ENCODE measurements at regions not wholly inside any gene's neighbourhood (a gene's known extent, or its start where the extent isn't known, plus 50 kb on each side); places are given as distances from the start of the nearest gene placed in this dataset.

DNA sequence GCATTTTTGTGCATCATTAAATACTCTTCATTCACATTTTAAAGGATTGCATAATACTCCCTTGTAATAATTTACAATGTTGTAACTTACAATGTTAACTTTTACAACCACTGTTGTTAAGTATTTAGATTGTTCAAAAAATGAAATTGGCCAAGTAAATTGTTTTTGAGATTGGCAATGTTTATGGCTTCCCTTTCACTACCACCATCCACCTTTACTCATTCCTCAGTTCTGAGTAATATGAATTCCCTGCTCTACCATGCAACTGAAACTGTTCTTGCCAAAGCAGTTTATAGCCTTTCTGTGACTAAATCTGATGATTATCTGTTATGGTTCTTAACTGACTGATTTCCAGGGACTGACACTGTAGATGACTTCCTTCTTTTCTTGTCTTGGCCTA, 80.5 kb upstream of the TMEM106B start:
- no peaks in the 10 kb centered on the region for H3K4me1 ChIP-seq (replicated peaks in 1 of 2)
- intact Hi-C loops (cut with DNase I), result no loop called here
- H3K27me3 ChIP-seq, result no peaks in the 10 kb centered on the region
- H3K27ac ChIP-seq, result no peak overlapping the region
- no peaks in the 10 kb centered on the region for H3K9me3 ChIP-seq (replicated peaks in 1 of 3)
- H3K4me3 ChIP-seq, result no peak overlapping the region
- no peaks in the 10 kb centered on the region for H3K36me3 ChIP-seq (replicated peaks in 1 of 2)
- TF ChIP-seq, protein P1, sequence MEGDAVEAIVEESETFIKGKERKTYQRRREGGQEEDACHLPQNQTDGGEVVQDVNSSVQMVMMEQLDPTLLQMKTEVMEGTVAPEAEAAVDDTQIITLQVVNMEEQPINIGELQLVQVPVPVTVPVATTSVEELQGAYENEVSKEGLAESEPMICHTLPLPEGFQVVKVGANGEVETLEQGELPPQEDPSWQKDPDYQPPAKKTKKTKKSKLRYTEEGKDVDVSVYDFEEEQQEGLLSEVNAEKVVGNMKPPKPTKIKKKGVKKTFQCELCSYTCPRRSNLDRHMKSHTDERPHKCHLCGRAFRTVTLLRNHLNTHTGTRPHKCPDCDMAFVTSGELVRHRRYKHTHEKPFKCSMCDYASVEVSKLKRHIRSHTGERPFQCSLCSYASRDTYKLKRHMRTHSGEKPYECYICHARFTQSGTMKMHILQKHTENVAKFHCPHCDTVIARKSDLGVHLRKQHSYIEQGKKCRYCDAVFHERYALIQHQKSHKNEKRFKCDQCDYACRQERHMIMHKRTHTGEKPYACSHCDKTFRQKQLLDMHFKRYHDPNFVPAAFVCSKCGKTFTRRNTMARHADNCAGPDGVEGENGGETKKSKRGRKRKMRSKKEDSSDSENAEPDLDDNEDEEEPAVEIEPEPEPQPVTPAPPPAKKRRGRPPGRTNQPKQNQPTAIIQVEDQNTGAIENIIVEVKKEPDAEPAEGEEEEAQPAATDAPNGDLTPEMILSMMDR (IDR thresholded peaks at IDR 0.05), result no peak
- no peak for TF ChIP-seq POLR2A (IDR thresholded peaks at IDR 0.05)
- no peak for DNase-seq

DNA sequence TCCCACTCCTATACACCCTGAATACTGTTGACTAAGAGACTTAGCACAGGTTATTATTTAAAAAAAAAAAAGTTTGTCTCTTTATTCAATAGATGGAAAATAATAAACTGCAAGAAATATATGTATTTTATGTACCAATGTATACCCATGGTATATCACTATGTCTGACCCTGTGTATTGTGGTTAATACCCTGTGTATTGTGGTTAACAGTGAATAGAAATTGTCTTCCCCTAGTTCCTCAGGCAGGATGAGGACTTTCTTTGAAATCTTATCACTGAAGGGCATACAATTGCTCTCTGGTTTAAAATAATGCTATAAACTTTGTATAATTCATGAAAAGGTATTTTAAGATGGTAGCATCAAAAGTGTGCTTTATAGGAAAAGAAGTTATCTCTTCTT, 80.0 kb upstream of the TMEM106B start:
- no peaks in the 10 kb centered on the region for H3K4me1 ChIP-seq (replicated peaks in 1 of 2)
- DNase-seq, result no peak
- no peak overlapping the region for H3K27ac ChIP-seq
- H3K4me3 ChIP-seq, result no peak overlapping the region
- H3K36me3 ChIP-seq (replicated peaks in 1 of 2), result no peaks in the 10 kb centered on the region
- TF ChIP-seq, protein P1 (IDR thresholded peaks at IDR 0.05), result no peak
- TF ChIP-seq POLR2A (IDR thresholded peaks at IDR 0.05), result no peak
- H3K9me3 ChIP-seq (replicated peaks in 1 of 3), result no peaks in the 10 kb centered on the region
- intact Hi-C loops (cut with DNase I), result no loop called here
- no peaks in the 10 kb centered on the region for H3K27me3 ChIP-seq

DNA sequence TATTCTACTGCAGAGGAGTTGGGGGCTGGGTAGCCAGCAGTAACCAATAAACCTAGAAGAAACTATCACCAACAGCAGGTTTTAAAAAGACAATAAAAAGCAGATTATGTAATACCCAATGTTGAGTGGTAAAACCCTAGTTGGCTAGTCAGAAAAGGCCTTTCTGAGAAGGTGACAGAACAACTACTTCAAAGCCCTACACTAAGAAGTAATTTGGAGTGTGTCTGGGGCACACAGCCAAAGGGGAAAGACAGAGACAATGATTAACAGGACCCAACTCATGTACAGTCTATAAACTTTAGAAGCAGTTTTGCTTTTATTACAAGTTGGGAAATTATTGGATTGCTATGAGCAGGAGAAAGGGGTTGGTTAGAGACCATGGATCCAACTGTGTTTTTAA, 77.2 kb upstream of the TMEM106B start:
- intact Hi-C loops (cut with DNase I), result no loop called here
- Histone ChIP-seq H3K4me1 (replicated peaks in 1 of 2) (no peaks in the 10 kb centered on the region), H3K27me3 (no peaks in the 10 kb centered on the region), H3K4me3 (no peak overlapping the region), H3K36me3 (replicated peaks in 1 of 2) (no peaks in the 10 kb centered on the region), H3K9me3 (replicated peaks in 1 of 3) (no peaks in the 10 kb centered on the region), H3K27ac (no peak overlapping the region)
- TF ChIP-seq POLR2A (IDR thresholded peaks at IDR 0.05), result no peak
- TF ChIP-seq, protein P1 (IDR thresholded peaks at IDR 0.05), result no peak
- DNase-seq, result no peak

DNA sequence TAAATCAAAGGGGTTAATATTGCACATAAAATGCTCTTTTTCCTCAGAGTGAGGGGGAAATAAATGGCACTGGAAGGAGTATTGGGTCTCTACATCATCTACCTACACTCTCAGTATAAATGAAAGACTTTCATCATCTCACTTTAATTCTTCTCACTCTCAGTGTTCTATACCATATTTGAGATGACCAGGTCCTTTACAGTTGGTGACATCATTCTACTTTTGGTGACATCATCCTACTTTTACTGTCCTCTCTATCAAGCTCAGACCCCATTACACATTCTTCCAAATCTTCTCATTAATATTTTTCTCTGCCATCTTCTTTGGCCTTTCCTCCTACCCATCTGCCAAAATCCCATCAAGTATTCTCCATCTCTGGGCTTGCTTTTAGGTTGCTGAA, 74.6 kb upstream of the TMEM106B start:
- Histone ChIP-seq H3K27me3 (no peaks in the 10 kb centered on the region), H3K4me1 (replicated peaks in 1 of 2) (no peaks in the 10 kb centered on the region), H3K36me3 (replicated peaks in 1 of 2) (no peaks in the 10 kb centered on the region), H3K27ac (no peak overlapping the region), H3K9me3 (replicated peaks in 1 of 3) (no peaks in the 10 kb centered on the region), H3K4me3 (no peak overlapping the region)
- intact Hi-C loops (cut with DNase I), result no loop called here
- TF ChIP-seq, protein P1 (IDR thresholded peaks at IDR 0.05), result no peak
- TF ChIP-seq POLR2A (IDR thresholded peaks at IDR 0.05), result no peak
- DNase-seq, result no peak

DNA sequence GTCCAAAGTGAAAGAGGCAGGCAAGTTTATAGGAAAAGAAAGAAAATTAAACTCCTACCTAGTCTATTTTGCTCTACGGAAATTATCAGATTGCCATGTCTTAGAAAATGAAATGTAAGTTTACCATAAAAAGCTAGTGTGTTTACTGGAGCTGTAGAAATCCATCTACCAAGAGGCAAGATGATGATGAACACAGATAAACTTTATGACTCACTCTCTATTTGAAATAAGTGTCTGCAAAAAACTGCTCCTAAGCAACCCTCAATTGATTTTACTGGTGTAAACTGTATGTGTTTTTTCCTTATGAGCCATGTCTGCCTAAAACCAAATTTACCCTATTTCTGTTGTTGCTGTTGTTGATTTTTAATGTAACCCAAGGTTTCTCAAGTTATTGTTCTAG, 73.8 kb upstream of the TMEM106B start:
- Histone ChIP-seq H3K9me3 (replicated peaks in 1 of 3) (no peaks in the 10 kb centered on the region), H3K36me3 (replicated peaks in 1 of 2) (no peaks in the 10 kb centered on the region), H3K4me3 (no peak overlapping the region), H3K27me3 (no peaks in the 10 kb centered on the region), H3K27ac (no peak overlapping the region), H3K4me1 (replicated peaks in 1 of 2) (no peaks in the 10 kb centered on the region)
- no peak for TF ChIP-seq POLR2A (IDR thresholded peaks at IDR 0.05)
- TF ChIP-seq, protein P1 (IDR thresholded peaks at IDR 0.05), result no peak
- 37 to 66% (median 40%) methylated on average over 1 of the region's 1 CpG for WGBS, 4 donors
- intact Hi-C loops (cut with DNase I), result no loop called here
- DNase-seq, result no peak

All from adrenal gland (tissue), 9 donors.